PC-9 (cell line): ENCODE measurements at regions not wholly inside any gene's neighbourhood (a gene's known extent, or its start where the extent isn't known, plus 50 kb on each side); places are given as distances from the start of the nearest gene placed in this dataset.

Experiments
- BruUV-seq: library from RNA; stranded (reverse); fragments of 400-500 nt; replicated peaks from 2 replicates; lab custom pipeline; 2021; lab: Mats Ljungman, UMichigan
- CTCF ChIA-PET: fragments of 300-600 bp; sonication (Branson Sonifier 250); formaldehyde crosslinking; loops from one replicate; lab custom pipeline; 2022; ENCODE audit warnings: antibody characterized with exemption; lab: Charles Lee
- POLR2A ChIA-PET: fragments of 300-600 bp; sonication (Branson Sonifier 250); formaldehyde crosslinking; loops from one replicate; lab custom pipeline; 2022; ENCODE audit warnings: antibody characterized with exemption; ENCODE audit not compliant: unreplicated experiment; lab: Charles Lee
- DNase-seq, 2 experiments: peaks; one replicate each; pipeline versions ENCODE4 v3.0.0 to v3.0.0-alpha.2; 2015 to 2022; ENCODE audit warnings: mixed read lengths in 1 of 2
- H2AFZ ChIP-seq: fragments of 200-600 bp; sonication (generic); 2 replicates; pipeline ENCODE4 v1.8.1; 2017; ENCODE audit warnings: antibody characterized with exemption
- H3F3A ChIP-seq: fragments of 200-600 bp; sonication (generic); 2 replicates; pipeline ENCODE4 v1.8.1; 2017; ENCODE audit warnings: antibody characterized with exemption, mild to moderate bottlenecking, low read depth; ENCODE audit not compliant: insufficient read depth
- H3K27ac ChIP-seq: fragments of 200-600 bp; sonication (generic); 2 replicates; pipeline ENCODE4 v1.6.1; 2016; ENCODE audit warnings: mixed run types
- H3K27me3 ChIP-seq: fragments of 200-600 bp; sonication (generic); 2 replicates; pipeline ENCODE4 v1.6.1; 2016; ENCODE audit warnings: low read depth, mixed run types; ENCODE audit not compliant: insufficient read depth
- H3K36me3 ChIP-seq: fragments of 200-600 bp; sonication (generic); 2 replicates; pipeline ENCODE4 v1.6.1; 2016; ENCODE audit warnings: low read depth, mixed run types
- H3K4me1 ChIP-seq: fragments of 200-600 bp; sonication (generic); replicated peaks from 2 replicates; pipeline ENCODE4 v1.6.1; 2016; ENCODE audit warnings: mixed run types; ENCODE audit not compliant: insufficient read depth
- H3K4me2 ChIP-seq: fragments of 200-600 bp; sonication (generic); 2 replicates; pipeline ENCODE4 v1.6.1; 2017; ENCODE audit warnings: mixed run types
- H3K4me3 ChIP-seq: fragments of 200-600 bp; sonication (generic); 2 replicates; pipeline ENCODE4 v1.6.1; 2016; ENCODE audit warnings: mixed run types
- H3K79me2 ChIP-seq: fragments of 200-600 bp; sonication (generic); 2 replicates; pipeline ENCODE4 v1.6.1; 2017; ENCODE audit warnings: low read depth, mixed run types
- H3K9me2 ChIP-seq: fragments of 200-600 bp; sonication (generic); 2 replicates; pipeline ENCODE4 v1.8.1; 2017; ENCODE audit warnings: mild to moderate bottlenecking; ENCODE audit not compliant: insufficient read depth
- H3K9me3 ChIP-seq: fragments of 200-600 bp; sonication (generic); 2 replicates; pipeline ENCODE4 v1.8.1; 2016; ENCODE audit warnings: low read depth; ENCODE audit not compliant: insufficient read depth
- H4K20me1 ChIP-seq: fragments of 200-600 bp; sonication (generic); 2 replicates; pipeline ENCODE4 v1.8.1; 2017; ENCODE audit not compliant: insufficient read depth
- CTCF ChIP-seq: fragments of 200-600 bp; sonication (generic); conservative IDR thresholded peaks from 2 replicates; pipeline ENCODE4 v1.6.1; 2017; ENCODE audit warnings: mixed run types, antibody characterized with exemption, mild to moderate bottlenecking, moderate library complexity
- EZH2 ChIP-seq: fragments of 200-600 bp; sonication (generic); IDR thresholded peaks from 2 replicates; pipeline ENCODE4 v1.8.0; 2017; ENCODE audit warnings: antibody characterized with exemption, low read depth
- intact Hi-C: fragments of 100-400 bp; cut with micrococcal nuclease; formaldehyde crosslinking; loops from one replicate; pipeline ENCODE4 v1.10.0; 2022; ENCODE audit not compliant: unreplicated experiment

DNA sequence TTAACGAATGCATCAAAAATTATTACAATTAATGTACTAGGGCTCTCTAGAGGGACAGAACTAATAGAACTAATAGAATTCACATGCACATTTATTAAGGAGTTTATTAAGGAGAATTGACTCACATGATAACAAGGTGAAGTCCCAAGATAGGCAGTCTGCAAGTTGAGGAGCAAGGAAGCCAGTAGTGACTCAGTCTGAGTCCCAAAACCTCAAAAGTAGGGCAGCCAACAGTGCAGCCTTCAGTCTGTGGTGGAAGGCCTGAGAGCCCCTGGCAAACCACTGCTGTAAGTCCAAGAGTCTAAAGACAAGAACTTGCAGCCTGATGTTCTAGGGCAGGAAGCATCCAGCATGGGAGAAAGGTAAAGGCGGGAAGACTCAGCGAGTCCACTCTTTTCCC lies 633.8 kb downstream of the SEMA5A start:
- no peaks in the 10 kb centered on the region for H3K36me3 ChIP-seq
- no peak for TF ChIP-seq CTCF
- TF ChIP-seq EZH2 = no peak
- H3K27ac ChIP-seq = no peak overlapping the region
- no peak for DNase-seq
- H3K9me3 ChIP-seq = no peaks in the 10 kb centered on the region
- no peak overlapping the region for H3K4me3 ChIP-seq
- no peaks in the 10 kb centered on the region for H3K27me3 ChIP-seq
- no TSS peak for BruUV-seq
- peaks cover 8% of the 10 kb centered on the region for H3K4me1 ChIP-seq
- no peaks in the 10 kb centered on the region for H4K20me1 ChIP-seq
- H2AFZ ChIP-seq = no peak overlapping the region
- ChIA-PET POLR2A (no interaction called here), CTCF (no interaction called here)
- no peak overlapping the region for H3K4me2 ChIP-seq
- no peaks in the 10 kb centered on the region for H3K79me2 ChIP-seq
- H3K9me2 ChIP-seq = no peaks in the 10 kb centered on the region
- H3F3A ChIP-seq = no peaks in the 10 kb centered on the region
- intact Hi-C loops = no loop called here

DNA sequence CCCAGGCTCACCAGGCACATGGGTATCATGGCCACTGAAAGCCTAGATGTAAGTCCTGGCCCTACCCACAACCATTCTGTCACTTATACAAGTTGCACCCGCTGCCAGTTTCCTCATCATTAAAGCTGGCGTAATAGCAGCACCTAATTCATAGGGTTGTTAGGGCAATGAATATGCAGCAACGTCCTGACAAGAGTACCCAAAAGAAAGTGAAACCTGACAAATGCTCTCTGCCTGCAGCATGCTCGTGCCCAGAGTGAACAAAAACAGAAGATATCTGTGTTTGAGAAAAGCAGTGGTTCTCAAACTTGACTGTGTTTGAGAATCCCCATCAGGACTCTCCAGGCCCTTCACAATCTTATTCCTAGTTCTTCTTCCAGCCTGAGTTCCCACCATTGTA lies 632.4 kb downstream of the SEMA5A start:
- Histone ChIP-seq H3K36me3 (no peaks in the 10 kb centered on the region), H2AFZ (0 out of 2 replicates have a peak overlapping the region, but pooled peaks have one; percentile 22), H3K27ac (no peak overlapping the region), H3K9me3 (no peaks in the 10 kb centered on the region), H3K4me2 (0 out of 2 replicates have a peak overlapping the region, but pooled peaks have one; percentile 6), H3K9me2 (no peaks in the 10 kb centered on the region), H3K4me1 (no peaks in the 10 kb centered on the region), H3F3A (no peaks in the 10 kb centered on the region), H3K79me2 (no peaks in the 10 kb centered on the region), H3K27me3 (no peaks in the 10 kb centered on the region), H3K4me3 (no peak overlapping the region), H4K20me1 (no peaks in the 10 kb centered on the region)
- no TSS peak for BruUV-seq
- CTCF ChIA-PET = no interaction called here
- no peak for DNase-seq
- intact Hi-C loops = no loop called here
- POLR2A ChIA-PET = no interaction called here
- TF ChIP-seq CTCF (no peak), EZH2 (no peak)

DNA sequence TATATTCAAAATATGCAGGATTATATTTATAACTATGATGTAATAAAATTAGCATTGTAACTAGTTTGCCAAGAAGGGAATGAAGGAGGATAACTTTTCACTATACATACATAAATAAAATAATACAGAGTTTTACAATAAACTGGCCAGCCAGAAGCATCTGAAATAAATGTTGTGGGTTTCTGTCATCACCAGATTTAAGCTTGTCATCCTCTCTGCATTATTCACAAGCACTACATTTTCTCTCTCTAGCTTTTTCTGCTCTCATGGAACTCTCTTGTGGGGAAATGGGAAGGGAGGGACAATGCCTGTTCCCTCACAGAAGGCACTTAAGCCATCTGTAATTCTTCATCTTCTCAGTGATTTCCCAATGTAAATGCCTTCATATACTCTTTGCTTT lies 626.8 kb downstream of the SEMA5A start:
- H3K9me3 ChIP-seq = 0 out of 2 replicates have a peak, but pooled peaks cover 3% of the 10 kb centered on the region
- no peak for DNase-seq
- intact Hi-C loops = no loop called here
- no peaks in the 10 kb centered on the region for H3K9me2 ChIP-seq
- no peaks in the 10 kb centered on the region for H3F3A ChIP-seq
- no peaks in the 10 kb centered on the region for H4K20me1 ChIP-seq
- ChIA-PET CTCF (no interaction called here), POLR2A (no interaction called here)
- H2AFZ ChIP-seq = no peak overlapping the region
- no peaks in the 10 kb centered on the region for H3K27me3 ChIP-seq
- no peak for TF ChIP-seq CTCF
- no peak for TF ChIP-seq EZH2
- H3K4me2 ChIP-seq = no peak overlapping the region
- no peaks in the 10 kb centered on the region for H3K4me1 ChIP-seq
- H3K27ac ChIP-seq = no peak overlapping the region
- H3K4me3 ChIP-seq = no peak overlapping the region
- no peaks in the 10 kb centered on the region for H3K36me3 ChIP-seq
- no peaks in the 10 kb centered on the region for H3K79me2 ChIP-seq
- BruUV-seq = no TSS peak
